IMR-90 (cell line): ENCODE measurements at regions not wholly inside any gene's neighbourhood (a gene's known extent, or its start where the extent isn't known, plus 50 kb on each side); places are given as distances from the start of the nearest gene placed in this dataset.

Experiments used
- ATAC-seq: fragments of 200-7000 bp; cut with Tn5 transposase; 2 replicates; pipeline ENCODE4 v1.9.1; 2020; ENCODE audit warnings: low read depth, mild to moderate bottlenecking, moderate library complexity
- BruUV-seq: library from RNA; stranded (reverse); fragments of 400-500 nt; replicated peaks from 2 replicates; lab custom pipeline; 2021; lab: Mats Ljungman, UMichigan
- CTCF ChIA-PET: fragments of 300-600 bp; formaldehyde crosslinking; extraction: SDS; loops from one replicate; lab custom pipeline; 2021; ENCODE audit warnings: antibody characterized with exemption; lab: Yijun Ruan, JAX
- POLR2A ChIA-PET: fragments of 300-600 bp; sonication (Branson Sonifier 250); formaldehyde crosslinking; loops from one replicate; lab custom pipeline; 2022; ENCODE audit warnings: antibody characterized with exemption; ENCODE audit not compliant: unreplicated experiment; lab: Charles Lee
- DNase-seq: peaks from one replicate; pipeline ENCODE4 v3.0.0; 2013
- H2AFZ ChIP-seq: replicated peaks from 2 replicates; pipeline ENCODE3; 2013; ENCODE audit warnings: low read length, mild to moderate bottlenecking; ENCODE audit not compliant: poor library complexity
- H2AK5ac ChIP-seq: 2 replicates; pipeline ENCODE4 v1.6.1; 2013; ENCODE audit warnings: low read depth, low read length, inconsistent platforms
- H2AK9ac ChIP-seq: replicated peaks from 2 replicates; pipeline ENCODE3; 2013; ENCODE audit warnings: mild to moderate bottlenecking, low read depth, low read length, moderate library complexity; ENCODE audit not compliant: poor library complexity
- H2BK120ac ChIP-seq: 2 replicates; pipeline ENCODE4 v1.6.1; 2013; ENCODE audit warnings: low read depth, low read length, inconsistent platforms
- H2BK15ac ChIP-seq: 3 replicates; pipeline ENCODE4 v1.6.1; 2013; ENCODE audit warnings: low read depth, low read length, inconsistent platforms
- H2BK20ac ChIP-seq: 2 replicates; pipeline ENCODE4 v1.6.1; 2013; ENCODE audit warnings: low read depth, mild to moderate bottlenecking, inconsistent platforms, low read length, moderate library complexity
- H2BK5ac ChIP-seq: 2 replicates; pipeline ENCODE4 v1.6.1; 2013; ENCODE audit warnings: mild to moderate bottlenecking, low read depth, low read length, inconsistent platforms; ENCODE audit not compliant: poor library complexity, severe bottlenecking
- H3K14ac ChIP-seq: replicated peaks from 2 replicates; pipeline ENCODE4 v1.6.1; 2013; ENCODE audit warnings: low read depth, low read length, inconsistent platforms
- H3K18ac ChIP-seq: 2 replicates; pipeline ENCODE4 v1.6.1; 2013; ENCODE audit warnings: low read depth, low read length, control low read depth
- H3K23ac ChIP-seq: 2 replicates; pipeline ENCODE4 v1.6.1; 2013; ENCODE audit warnings: low read depth, low read length, inconsistent platforms
- H3K27ac ChIP-seq: 2 replicates; pipeline ENCODE4 v1.5.1; 2013; ENCODE audit warnings: mild to moderate bottlenecking, control low read depth, low read length; ENCODE audit not compliant: insufficient read depth
- H3K27me3 ChIP-seq: 2 replicates; pipeline ENCODE4 v1.6.1; 2013; ENCODE audit warnings: low read length; ENCODE audit not compliant: control insufficient read depth, insufficient read depth
- H3K36me3 ChIP-seq: 2 replicates; pipeline ENCODE4 v1.6.1; 2013; ENCODE audit warnings: low read length, mixed read lengths; ENCODE audit not compliant: control insufficient read depth, insufficient read depth
- H3K4ac ChIP-seq: 2 replicates; pipeline ENCODE4 v1.6.1; 2013; ENCODE audit warnings: low read depth, low read length, inconsistent platforms
- H3K4me1 ChIP-seq: 2 replicates; pipeline ENCODE4 v1.6.1; 2013; ENCODE audit warnings: low read length, mixed read lengths; ENCODE audit not compliant: control insufficient read depth, insufficient read depth
- H3K4me2 ChIP-seq: 2 replicates; pipeline ENCODE4 v1.6.1; 2013; ENCODE audit warnings: low read depth, mild to moderate bottlenecking, control low read depth, low read length, moderate library complexity
- H3K4me3 ChIP-seq: 2 replicates; pipeline ENCODE4 v1.5.1; 2013; ENCODE audit warnings: low read depth, mild to moderate bottlenecking, control low read depth, low read length, moderate library complexity; ENCODE audit not compliant: insufficient read depth
- H3K56ac ChIP-seq: 2 replicates; pipeline ENCODE4 v1.6.1; 2013; ENCODE audit warnings: low read length, inconsistent platforms; ENCODE audit not compliant: insufficient read depth; ENCODE audit errors: extremely low read depth
- H3K79me1 ChIP-seq, 2 experiments: 2 replicates each; pipeline ENCODE4 v1.6.1; 2013; ENCODE audit warnings: low read length in 2 of 2, inconsistent platforms in 1 of 2, low read depth in 1 of 2
- H3K9ac ChIP-seq: 2 replicates; pipeline ENCODE4 v1.6.1; 2013; ENCODE audit warnings: low read depth, low read length, control low read depth
- H3K9me1 ChIP-seq: 2 replicates; pipeline ENCODE4 v1.6.1; 2013; ENCODE audit warnings: low read length, inconsistent platforms; ENCODE audit not compliant: insufficient read depth
- H3K9me3 ChIP-seq: 2 replicates; pipeline ENCODE4 v1.6.1; 2013; ENCODE audit warnings: low read length; ENCODE audit not compliant: control insufficient read depth, insufficient read depth
- H4K20me1 ChIP-seq: 2 replicates; pipeline ENCODE4 v1.6.1; 2013; ENCODE audit warnings: low read length, inconsistent platforms; ENCODE audit not compliant: insufficient read depth
- H4K5ac ChIP-seq: 2 replicates; pipeline ENCODE4 v1.6.1; 2013; ENCODE audit warnings: mild to moderate bottlenecking, low read depth, low read length, control low read depth
- H4K8ac ChIP-seq, 2 experiments: 2 replicates each; pipeline ENCODE4 v1.6.1; 2013; ENCODE audit warnings: low read depth in 2 of 2, low read length in 2 of 2, control low read depth in 1 of 2, inconsistent platforms in 1 of 2
- H4K91ac ChIP-seq: 2 replicates; pipeline ENCODE4 v1.6.1; 2013; ENCODE audit warnings: low read depth, low read length, inconsistent platforms; ENCODE audit not compliant: insufficient read depth
- BHLHE40 ChIP-seq: fragments of 150-350 bp; IDR thresholded peaks from 2 replicates; pipeline ENCODE4 v1.6.1; 2016; ENCODE audit warnings: mild to moderate bottlenecking, low read depth, low read length
- CEBPB ChIP-seq: IDR thresholded peaks from 2 replicates; pipeline ENCODE4 v1.6.1; 2012; ENCODE audit warnings: low read depth, low read length, improper control_type of control experiment
- CHD1 ChIP-seq: IDR thresholded peaks from 2 replicates; pipeline ENCODE4 v1.6.1; 2012; ENCODE audit warnings: low read depth, low read length, improper control_type of control experiment
- FOS ChIP-seq: fragments of 150-350 bp; IDR thresholded peaks from 2 replicates; pipeline ENCODE4 v1.6.1; 2016; ENCODE audit warnings: low read depth, low read length
- MAFK ChIP-seq: IDR thresholded peaks from 2 replicates; pipeline ENCODE4 v1.6.1; 2012; ENCODE audit warnings: low read depth, low read length, improper control_type of control experiment
- MAZ ChIP-seq: IDR thresholded peaks from 2 replicates; pipeline ENCODE4 v1.6.1; 2012; ENCODE audit warnings: low read depth, mild to moderate bottlenecking, low read length, improper control_type of control experiment, moderate library complexity, borderline replicate concordance
- MXI1 ChIP-seq: IDR thresholded peaks from 2 replicates; pipeline ENCODE4 v1.6.1; 2012; ENCODE audit warnings: low read depth, mild to moderate bottlenecking, low read length, moderate library complexity, borderline replicate concordance
- NFE2L2 ChIP-seq: fragments of 150-350 bp; IDR thresholded peaks from 2 replicates; pipeline ENCODE4 v1.6.1; 2016; ENCODE audit warnings: low read depth, mild to moderate bottlenecking, low read length
- POLR2A ChIP-seq: IDR thresholded peaks from 2 replicates; pipeline ENCODE4 v1.6.1; 2012; ENCODE audit warnings: mild to moderate bottlenecking, low read depth, low read length
- RAD21 ChIP-seq: IDR thresholded peaks from 2 replicates; pipeline ENCODE4 v1.6.1; 2012; ENCODE audit warnings: low read length, improper control_type of control experiment
- RCOR1 ChIP-seq: IDR thresholded peaks from 2 replicates; pipeline ENCODE4 v1.6.1; 2012; ENCODE audit warnings: mild to moderate bottlenecking, low read length, improper control_type of control experiment; ENCODE audit not compliant: insufficient replicate concordance
- RFX5 ChIP-seq: IDR thresholded peaks from 2 replicates; pipeline ENCODE4 v1.8.0; 2012; ENCODE audit warnings: low read depth, mild to moderate bottlenecking, low read length, moderate library complexity
- SMC3 ChIP-seq: fragments of 150-350 bp; IDR thresholded peaks from 2 replicates; pipeline ENCODE4 v1.6.1; 2016; ENCODE audit warnings: low read depth, mild to moderate bottlenecking, antibody characterized with exemption, low read length, moderate library complexity
- WGBS, 2 experiments: methylation state at CpG; one replicate each; pipeline versions ENCODE4 v1.1.5 to v1.1.7; 2013; ENCODE audit warnings: missing lambda C conversion rate in 2 of 2; ENCODE audit not compliant: insufficient read length in 1 of 2; ENCODE audit errors: extremely low coverage in 2 of 2; 5-methylcytosine and 5-hydroxymethylcytosine counted together
- dilution Hi-C: fragments of 300-500 bp; cut with HindIII; formaldehyde crosslinking; loops from one replicate; pipeline ENCODE4 v1.14.3; 2018; ENCODE audit warnings: low sequenced_read_pairs; ENCODE audit not compliant: unreplicated experiment
- in situ Hi-C: fragments of 300-500 bp; cut with MboI; formaldehyde crosslinking; loops from 3 replicates; pipeline ENCODE4 v1.14.3; 2019; ENCODE audit warnings: low sequenced_read_pairs, inconsistent platforms, mixed read lengths
- intact Hi-C: fragments of 100-400 bp; cut with micrococcal nuclease; formaldehyde crosslinking; loops from 2 replicates; pipeline ENCODE4 v1.10.0; 2022
- TF ChIP-seq, protein P1 (sequence below): fragments of 150-350 bp; IDR thresholded peaks from 2 replicates; pipeline ENCODE4 v1.6.1; 2016; ENCODE audit warnings: low read depth, mild to moderate bottlenecking, low read length, moderate library complexity, borderline replicate concordance
- TF ChIP-seq, protein P2 (sequence below): fragments of 150-350 bp; IDR thresholded peaks from 2 replicates; pipeline ENCODE4 v1.6.1; 2017; ENCODE audit warnings: mild to moderate bottlenecking, antibody characterized with exemption, low read length, low read depth
- TF ChIP-seq, protein P3 (sequence below): conservative IDR thresholded peaks from 2 replicates; pipeline ENCODE4 v1.5.1; 2012; ENCODE audit warnings: mild to moderate bottlenecking, low read depth, low read length, improper control_type of control experiment

DNA sequence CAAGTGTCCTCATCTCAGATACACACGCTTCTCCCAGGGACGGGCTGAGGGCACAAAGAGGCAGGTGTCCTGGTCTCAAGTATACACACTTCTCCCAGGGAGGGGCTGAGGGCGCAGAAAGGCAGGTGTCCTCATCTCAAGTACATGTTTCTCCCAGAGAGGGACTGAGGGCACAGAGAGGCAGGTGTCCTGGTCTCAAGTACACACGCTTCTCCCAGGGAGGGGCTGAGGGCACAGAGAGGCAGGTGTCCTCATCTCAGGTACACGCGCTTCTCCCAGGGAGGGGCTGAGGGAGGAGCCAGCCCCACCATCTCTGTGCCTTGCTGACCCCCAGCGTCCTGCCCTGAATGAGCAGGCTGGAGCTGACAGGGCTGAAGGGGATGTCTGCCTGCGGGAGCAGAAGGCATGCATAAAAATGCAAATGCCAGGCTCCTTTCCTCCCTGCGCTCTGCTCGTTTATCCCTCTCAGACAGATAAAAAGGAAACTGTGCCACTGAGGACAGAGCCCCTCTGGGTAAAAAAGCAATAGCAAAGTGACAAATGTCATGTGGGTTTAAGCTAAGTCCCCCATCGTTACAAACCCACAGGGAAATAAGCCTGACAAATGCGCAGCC, 96.1 kb upstream of the UQCRFS1 start:
- Histone ChIP-seq H2BK20ac (no peak overlapping the region), H3K56ac (no peak overlapping the region), H3K9me3 (peaks cover 4% of the 10 kb centered on the region; the same call in 1 of the 2 replicates), H4K91ac (no peak overlapping the region), H2BK5ac (no peak overlapping the region), H3K27me3 (no peaks in the 10 kb centered on the region), H2AFZ (no peak overlapping the region), H3K14ac (no peak overlapping the region), H3K27ac (no peak overlapping the region), H3K4ac (no peak overlapping the region), H3K4me3 (no peak overlapping the region), H2BK15ac (no peak overlapping the region), H4K20me1 (no peaks in the 10 kb centered on the region), H3K4me1 (no peaks in the 10 kb centered on the region), H2AK5ac (no peak overlapping the region), H2BK120ac (no peak overlapping the region), H2AK9ac (no peak overlapping the region), H3K9me1 (no peaks in the 10 kb centered on the region), H3K36me3 (no peaks in the 10 kb centered on the region), H4K8ac (no peak overlapping the region), H3K9ac (no peak overlapping the region), H3K4me2 (no peak overlapping the region), H3K79me1 (no peaks in the 10 kb centered on the region), H3K18ac (no peak overlapping the region), H4K5ac (no peak overlapping the region), H3K23ac (no peak overlapping the region)
- DNase-seq (no peak), ATAC-seq (no peak)
- intact Hi-C loops = no loop called here
- no TSS peak for BruUV-seq
- in situ Hi-C loops = no loop called here
- dilution Hi-C loops = no loop called here
- ChIA-PET CTCF (no interaction called here), POLR2A (no interaction called here)
- no CpG with 5 or more reads among the region's 12 CpGs for WGBS, 2 experiments
- TF ChIP-seq, protein P1, sequence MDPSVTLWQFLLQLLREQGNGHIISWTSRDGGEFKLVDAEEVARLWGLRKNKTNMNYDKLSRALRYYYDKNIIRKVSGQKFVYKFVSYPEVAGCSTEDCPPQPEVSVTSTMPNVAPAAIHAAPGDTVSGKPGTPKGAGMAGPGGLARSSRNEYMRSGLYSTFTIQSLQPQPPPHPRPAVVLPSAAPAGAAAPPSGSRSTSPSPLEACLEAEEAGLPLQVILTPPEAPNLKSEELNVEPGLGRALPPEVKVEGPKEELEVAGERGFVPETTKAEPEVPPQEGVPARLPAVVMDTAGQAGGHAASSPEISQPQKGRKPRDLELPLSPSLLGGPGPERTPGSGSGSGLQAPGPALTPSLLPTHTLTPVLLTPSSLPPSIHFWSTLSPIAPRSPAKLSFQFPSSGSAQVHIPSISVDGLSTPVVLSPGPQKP = no peak
- TF ChIP-seq RFX5 = no peak
- TF ChIP-seq MAZ = no peak
- TF ChIP-seq FOS = no peak
- no peak for TF ChIP-seq BHLHE40
- TF ChIP-seq, protein P2, sequence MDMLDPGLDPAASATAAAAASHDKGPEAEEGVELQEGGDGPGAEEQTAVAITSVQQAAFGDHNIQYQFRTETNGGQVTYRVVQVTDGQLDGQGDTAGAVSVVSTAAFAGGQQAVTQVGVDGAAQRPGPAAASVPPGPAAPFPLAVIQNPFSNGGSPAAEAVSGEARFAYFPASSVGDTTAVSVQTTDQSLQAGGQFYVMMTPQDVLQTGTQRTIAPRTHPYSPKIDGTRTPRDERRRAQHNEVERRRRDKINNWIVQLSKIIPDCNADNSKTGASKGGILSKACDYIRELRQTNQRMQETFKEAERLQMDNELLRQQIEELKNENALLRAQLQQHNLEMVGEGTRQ = no peak
- no peak for TF ChIP-seq CHD1
- no peak for TF ChIP-seq RCOR1
- TF ChIP-seq, protein P3, sequence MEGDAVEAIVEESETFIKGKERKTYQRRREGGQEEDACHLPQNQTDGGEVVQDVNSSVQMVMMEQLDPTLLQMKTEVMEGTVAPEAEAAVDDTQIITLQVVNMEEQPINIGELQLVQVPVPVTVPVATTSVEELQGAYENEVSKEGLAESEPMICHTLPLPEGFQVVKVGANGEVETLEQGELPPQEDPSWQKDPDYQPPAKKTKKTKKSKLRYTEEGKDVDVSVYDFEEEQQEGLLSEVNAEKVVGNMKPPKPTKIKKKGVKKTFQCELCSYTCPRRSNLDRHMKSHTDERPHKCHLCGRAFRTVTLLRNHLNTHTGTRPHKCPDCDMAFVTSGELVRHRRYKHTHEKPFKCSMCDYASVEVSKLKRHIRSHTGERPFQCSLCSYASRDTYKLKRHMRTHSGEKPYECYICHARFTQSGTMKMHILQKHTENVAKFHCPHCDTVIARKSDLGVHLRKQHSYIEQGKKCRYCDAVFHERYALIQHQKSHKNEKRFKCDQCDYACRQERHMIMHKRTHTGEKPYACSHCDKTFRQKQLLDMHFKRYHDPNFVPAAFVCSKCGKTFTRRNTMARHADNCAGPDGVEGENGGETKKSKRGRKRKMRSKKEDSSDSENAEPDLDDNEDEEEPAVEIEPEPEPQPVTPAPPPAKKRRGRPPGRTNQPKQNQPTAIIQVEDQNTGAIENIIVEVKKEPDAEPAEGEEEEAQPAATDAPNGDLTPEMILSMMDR = no peak
- TF ChIP-seq SMC3 = no peak
- no peak for TF ChIP-seq CEBPB
- no peak for TF ChIP-seq MAFK
- no peak for TF ChIP-seq POLR2A
- no peak for TF ChIP-seq RAD21
- TF ChIP-seq MXI1 = no peak
- no peak for TF ChIP-seq NFE2L2
